ENCODE measurements at regions not wholly inside any gene's neighbourhood (a gene's known extent, or its start where the extent isn't known, plus 50 kb on each side); places are given as distances from the start of the nearest gene placed in this dataset.

DNA sequence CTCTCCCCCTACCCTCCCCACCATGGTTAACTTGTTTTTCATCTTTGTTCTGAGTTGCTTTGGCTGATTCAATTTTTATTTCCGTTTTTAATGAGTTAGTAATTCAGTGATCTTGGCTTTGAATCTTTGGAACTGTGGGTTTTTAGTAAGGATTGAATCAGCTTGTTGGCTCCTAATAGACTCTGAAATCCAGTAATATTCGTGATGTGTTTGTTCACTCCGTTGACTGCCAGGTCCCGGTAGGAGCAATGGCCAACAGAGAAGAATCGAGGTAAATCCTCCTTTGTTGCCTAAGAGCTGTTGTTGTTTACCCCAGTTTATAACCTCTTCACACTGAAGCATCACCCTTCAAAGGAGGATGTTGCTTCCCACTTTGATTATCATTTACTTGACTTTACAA lies 92.7 kb downstream of the PCSK1 start:
- no peak for DNase-seq (ENCODE audit: low read depth in 1 of 2, low spot score in 1 of 2)

DNA sequence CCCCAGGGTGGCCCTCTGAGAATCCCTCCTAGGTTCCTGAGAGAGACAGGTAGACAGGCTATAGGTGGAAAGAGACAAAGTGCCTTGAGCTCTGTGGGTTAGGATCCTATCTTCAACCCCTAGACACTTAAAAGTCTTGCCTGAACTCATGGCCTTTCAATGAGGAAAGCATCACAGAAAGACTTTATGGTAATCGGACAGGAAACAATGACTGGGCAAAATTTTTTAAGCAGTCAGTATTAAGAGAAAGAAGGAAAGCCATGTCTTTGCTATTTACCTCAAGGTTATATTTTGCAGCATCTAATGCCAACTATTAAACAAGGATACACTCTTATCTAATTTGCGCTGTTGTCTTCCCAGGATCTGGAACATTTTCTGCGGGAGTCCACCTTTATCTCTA lies 93.2 kb downstream of the PCSK1 start:
- DNase-seq (ENCODE audit: low read depth in 1 of 2, low spot score in 1 of 2) = no peak

DNA sequence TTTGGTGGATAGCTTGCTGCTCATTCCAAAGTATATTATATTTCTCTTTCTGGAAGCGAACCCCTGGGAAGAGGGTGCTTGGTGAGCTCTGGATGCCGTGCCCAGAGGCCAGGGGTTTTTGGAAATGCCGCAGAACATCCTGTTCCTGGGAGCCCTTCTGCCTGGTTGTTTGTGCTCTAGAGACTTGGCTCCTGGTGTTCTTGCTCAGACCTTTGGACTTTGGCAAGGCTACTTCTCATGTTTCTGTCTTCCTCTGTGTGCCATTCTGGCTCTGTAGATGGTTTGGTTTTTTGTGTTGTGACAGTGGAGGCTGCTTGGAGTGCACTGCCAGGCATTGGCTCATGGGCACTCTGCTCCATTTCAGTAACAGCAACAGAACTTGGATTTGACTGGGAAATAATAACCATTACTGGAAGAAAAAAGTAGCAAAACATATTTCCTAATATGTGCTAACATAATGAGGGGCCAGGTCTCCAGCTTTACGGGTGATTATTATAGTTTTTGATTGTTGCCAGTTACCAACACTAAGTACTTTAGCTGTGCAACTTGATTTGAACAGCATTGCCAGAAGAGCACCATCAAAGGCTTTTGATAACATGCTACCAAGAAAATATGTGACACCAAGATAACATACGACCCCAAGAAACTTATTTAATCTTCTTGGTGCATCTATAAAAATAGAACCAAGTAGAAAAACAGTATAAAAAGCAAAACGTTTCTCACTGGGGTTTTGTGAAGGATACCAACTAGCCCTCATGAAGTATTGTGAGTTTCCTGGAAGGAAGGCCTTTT lies 94.2 kb downstream of the PCSK1 start:
- DNase-seq (ENCODE audit: low read depth in 1 of 2, low spot score in 1 of 2) = no peak

DNA sequence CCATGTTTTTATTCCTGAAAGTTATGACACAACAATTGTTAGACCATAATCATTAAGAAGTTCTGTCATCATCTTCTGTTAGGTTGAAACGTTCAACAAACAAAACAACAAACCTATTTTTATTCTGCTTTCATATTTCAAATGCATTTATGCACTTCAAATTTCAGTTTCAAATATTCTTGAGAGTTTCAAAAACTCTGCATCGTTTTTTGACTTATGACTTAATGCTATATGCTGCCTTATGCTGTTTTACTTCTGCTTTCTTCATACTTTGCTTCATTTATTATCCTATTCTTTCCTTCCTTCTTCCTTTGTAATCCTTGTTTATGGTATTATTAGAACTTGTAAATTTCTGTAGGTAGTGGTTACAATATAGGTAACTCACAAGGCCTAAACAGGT lies 95.0 kb downstream of the PCSK1 start:
- DNase-seq (ENCODE audit: low read depth in 1 of 2, low spot score in 1 of 2) = no peak

DNA sequence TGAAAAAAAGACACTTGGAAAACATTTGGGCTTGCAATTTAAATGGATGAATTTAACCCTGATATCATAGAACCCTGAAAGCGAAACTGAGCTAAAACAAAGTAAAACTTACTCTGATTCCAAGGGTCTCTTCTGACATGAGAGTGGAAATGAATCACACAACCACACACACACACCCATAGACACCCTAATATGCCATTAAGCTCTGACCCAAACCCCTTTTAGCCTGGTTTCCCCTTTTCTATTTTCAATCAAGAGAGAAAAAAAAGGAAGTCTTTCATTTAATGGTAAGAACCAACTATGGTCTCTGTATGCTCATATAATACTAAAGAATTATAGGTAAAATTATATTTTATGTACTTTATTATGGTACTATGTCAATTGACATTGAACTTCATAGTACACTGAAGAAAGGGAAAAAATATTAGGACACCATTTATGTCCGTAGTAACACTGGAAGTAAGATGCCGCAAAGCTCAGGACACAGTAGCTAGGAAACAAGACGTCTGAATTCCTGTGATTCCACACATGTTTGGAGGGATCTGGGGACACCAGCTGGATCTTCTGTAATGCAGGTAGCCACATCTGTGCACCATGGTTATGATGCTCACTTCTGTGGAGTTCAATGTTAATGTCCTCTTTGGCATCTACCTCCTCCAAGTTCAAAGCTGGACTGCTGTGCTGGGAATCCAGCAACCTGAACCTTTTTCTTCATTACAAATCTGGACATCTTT lies 95.8 kb downstream of the PCSK1 start:
- no peak for DNase-seq (ENCODE audit: low read depth in 1 of 2, low spot score in 1 of 2)

DNA sequence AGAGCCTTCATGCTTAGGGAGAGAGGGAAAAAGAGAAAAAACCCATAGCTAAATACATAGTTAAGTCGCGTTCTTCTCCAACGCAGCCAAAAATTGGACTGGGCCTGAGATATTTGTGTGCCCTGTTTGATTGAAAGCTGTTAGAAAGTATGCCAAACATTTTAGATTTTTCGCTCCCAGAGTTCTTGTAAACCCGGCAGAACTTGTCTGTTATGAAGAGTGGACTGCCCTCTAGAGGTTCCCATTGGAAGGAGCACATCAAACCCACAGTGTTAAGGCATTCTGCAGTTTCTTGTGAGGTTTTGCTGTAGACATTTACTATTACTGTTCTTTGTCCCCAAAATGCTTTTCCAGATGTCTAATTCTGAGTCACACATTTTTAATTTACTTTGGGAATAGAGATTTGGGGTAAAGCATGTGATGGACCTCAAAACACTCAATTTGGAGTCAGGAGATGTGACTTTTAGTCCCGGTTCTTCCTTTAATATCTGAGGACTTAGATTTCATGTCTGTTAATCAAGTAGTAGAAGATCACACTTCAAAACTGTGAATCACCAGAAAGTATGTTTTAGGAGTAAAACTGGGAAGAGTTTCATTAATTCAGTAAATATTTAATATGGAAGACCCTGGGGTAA lies 96.6 kb downstream of the PCSK1 start:
- peak in 1 of 2 donors; percentile 67 for DNase-seq (ENCODE audit: low read depth in 1 of 2, low spot score in 1 of 2)

DNA sequence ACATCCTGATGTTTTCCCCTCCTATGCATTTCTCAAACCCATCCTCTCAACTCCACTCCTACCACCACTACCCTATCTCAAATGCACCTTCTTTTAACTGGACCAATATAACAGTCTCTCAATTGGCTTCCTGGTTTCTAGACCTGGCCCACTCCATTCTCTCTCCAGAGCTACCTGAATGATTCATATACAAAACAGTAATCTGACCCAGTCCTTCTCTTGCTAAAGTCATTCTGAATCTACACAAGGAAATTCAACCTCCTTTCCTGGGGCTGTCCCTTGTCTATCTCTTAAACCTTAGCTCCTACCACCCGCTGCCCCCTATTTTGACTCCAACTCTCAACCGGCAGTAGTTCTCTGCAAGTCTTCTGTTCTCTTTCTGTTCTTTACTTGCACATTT lies 97.2 kb downstream of the PCSK1 start:
- DNase-seq (ENCODE audit: low read depth in 1 of 2, low spot score in 1 of 2) = no peak

DNA sequence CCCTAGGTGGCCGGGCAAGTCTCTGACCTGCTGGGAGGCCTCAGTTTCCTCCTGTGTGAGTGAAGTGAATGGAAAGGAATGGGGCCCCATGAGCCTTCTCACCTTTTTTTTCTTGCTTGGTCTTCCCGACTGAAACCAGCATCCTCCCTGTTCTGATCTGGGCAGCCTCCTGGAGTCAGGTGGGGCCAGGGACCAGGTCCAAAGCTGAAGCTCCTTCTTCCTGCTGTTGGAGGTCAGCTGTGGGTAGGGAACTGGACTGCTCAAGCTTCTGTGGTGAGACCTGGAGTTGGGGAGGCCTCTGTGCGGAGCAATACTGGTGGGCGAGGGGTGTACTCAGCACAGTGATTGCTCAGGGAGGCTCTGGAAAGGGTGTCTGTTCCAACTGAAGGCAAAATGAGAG lies 99.7 kb downstream of the PCSK1 start:
- no peak for DNase-seq (ENCODE audit: low read depth in 1 of 2, low spot score in 1 of 2)

DNA sequence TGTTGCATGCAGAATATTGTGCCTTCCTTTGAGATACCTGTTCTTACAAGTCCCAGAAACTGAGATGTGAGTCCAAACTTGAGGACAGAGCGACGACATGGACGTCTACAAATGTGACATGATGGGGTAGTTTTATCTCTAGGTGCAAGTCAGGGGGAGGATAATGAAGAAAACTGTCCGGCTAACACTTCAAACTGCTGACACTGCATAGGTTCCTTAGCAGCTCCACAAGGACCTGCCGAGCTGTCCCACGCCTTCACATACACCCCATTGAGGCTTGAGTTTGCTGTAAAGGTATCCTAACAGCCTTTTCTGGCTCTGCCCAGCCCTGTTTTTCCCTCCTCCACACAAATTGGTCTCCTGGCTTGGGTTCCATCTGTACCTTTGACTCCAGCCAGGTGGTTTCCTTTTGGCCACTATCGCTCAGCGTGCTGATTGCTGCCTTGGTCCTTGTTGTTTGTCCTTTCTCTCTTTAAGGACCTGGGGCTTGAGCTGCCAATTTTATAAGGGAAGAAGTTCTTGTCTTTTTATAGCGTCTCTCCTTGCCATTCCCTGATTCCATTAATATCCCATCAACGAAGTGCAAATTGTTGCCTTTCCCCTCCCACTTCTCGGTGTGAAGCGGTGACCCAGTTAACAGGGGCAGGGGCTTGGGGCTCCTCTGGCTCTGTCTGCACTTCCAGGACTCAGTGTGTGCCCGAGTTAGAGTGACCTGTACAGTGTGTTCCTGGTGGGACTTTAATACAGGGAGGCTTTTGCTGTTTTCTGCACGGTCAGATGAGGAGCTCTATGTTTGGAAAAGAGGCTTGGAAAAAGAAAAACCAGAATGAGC lies 100.3 kb downstream of the PCSK1 start:
- DNase-seq (ENCODE audit: low read depth in 1 of 2, low spot score in 1 of 2) = no peak

DNA sequence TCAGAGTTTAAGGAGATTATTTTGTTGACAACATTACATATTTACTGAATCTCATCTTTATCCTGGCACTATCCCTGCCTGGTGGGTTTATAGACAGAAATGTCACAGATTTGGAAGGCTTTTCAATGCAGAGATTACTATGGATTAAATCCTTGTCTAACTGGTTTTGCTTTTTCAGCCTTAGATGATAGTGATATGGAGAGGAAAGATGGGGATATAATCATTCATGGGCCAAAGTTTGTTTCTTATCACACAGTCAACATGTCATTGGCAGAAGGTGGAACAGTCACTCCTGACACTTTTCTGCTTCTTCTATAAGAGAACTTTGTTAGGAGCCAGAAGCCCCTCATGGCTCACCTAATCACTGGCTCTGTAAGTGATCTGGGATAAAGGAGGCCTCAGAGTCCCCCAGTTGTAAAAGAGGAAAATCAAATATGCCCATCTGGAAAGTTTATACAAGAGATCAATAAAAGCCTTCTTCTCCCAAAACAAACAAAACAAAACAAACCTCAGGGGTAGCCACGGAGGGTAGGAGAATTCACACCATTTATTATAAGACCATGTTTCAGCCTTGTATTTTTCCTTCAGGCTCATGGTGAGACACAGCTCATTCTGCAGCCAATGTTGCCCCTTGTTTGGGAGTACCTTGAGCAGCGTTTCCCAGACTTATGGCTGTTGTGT lies 101.2 kb downstream of the PCSK1 start:
- DNase-seq (ENCODE audit: low read depth in 1 of 2, low spot score in 1 of 2) = no peak

DNA sequence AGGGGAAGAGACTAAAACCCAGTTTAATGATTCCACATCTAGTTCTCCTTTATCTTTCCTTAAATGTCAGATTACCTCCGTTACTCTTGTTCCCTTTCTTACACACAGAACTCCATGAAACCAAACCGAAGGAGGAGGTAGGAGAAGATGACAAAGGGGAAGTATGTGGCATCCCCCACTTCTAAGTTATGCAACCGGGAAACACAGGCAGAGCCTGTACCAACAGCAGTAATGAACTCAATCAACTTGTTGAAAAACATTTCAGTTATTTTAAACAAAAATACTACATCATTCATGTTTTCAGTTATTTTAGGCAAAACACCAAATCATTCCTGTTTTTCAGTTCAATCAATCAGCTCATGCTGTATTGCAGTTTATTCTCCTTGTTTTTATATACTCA lies 101.8 kb downstream of the PCSK1 start:
- no peak for DNase-seq (ENCODE audit: low read depth in 1 of 2, low spot score in 1 of 2)

DNA sequence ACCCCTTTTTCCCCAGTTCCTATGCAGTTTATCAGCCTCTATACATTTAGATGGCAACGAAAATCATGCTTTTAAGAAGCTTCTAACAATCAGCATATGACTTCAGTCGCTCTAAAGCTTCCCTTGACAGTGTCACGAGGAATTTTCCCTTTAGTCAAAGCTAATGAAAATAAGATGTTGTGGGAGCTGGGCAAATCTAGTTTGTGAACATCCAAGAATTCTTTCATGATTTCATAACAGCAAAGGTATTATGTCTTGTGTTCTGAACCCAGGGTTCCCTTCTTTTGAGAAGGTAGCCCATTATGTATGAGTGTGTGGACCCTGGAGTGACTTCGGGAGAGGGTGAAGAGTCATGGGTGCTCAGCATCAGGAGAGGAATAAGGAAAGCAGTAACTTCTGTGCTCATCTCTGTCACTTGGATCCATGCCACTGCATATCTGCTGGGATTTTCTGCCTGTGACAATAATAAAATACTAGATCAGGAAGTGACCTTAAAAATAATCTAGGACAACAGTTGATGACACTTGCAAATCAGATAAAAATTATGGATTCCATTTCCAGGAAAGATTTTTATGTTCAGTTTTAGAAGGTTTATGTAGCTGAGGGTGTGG lies 102.4 kb downstream of the PCSK1 start:
- DNase-seq (ENCODE audit: low read depth in 1 of 2, low spot score in 1 of 2) = no peak

DNA sequence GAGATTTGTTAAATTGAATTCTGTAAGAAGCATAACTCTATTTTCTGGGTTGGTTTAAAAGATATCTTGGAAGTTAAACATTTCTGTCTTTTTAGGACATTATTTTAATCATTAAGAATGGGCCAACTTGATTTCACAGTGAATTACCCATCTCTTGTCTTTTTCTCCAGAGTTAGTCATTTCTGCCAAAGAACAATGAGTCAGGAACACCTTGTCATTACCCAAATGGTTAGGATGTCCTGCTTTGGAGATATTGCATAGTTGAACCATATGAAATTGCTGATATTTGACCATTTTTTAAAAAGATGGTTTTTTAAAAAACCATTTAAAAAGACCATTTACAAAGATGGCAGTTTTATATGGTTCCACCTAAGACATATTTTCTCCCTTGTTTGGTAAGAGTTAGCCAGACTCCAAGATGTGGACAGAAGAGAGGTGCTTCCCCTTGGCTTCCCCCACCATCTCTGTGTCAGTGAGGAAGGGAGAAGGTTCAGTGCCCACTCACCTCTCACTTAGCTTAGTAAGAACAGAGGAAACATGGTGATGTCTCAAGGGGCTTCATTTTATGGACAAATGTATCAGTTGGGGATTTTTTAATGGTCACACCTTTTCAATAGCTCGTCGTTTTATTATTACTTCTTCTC lies 103.0 kb downstream of the PCSK1 start:
- DNase-seq (ENCODE audit: low read depth in 1 of 2, low spot score in 1 of 2) = no peak

DNA sequence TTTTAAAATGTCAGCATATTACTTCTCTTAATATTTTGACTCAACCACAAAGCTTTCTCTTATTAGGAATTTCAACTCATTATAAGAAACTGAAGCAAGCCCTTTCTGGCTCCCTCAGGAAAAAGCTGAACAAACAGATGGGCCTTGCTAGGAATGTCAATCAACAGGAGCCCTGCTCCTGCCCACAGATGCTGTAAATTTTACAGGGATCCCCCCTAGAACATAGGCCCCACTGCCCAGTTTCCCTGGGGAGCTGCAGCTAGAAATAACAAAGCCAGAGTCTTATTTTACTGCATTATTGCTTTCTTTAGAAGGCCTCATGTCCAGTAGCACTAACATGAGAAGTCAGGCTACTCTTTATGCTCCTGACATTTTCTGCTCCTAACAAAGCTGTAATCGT lies 103.8 kb downstream of the PCSK1 start:
- no peak for DNase-seq (ENCODE audit: low read depth in 1 of 2, low spot score in 1 of 2)

DNA sequence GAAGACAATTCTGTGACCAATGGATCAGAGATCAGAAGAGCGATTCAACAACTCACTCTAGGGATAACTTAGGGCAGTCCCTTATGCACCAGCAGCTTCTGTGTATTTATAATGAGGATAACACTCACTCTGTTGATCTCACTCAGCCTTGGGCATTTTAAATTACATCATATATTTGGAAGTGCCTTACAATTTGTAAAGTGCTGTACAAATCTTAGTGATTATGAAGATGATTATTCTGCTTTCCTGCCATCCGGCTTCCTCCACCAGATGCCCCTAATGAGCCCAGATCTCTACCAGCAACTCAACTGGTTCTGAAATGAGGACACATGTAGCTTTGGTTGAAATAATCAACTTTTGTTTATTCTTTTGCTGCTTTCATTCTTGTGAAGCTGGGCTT lies 105.3 kb downstream of the PCSK1 start:
- DNase-seq (ENCODE audit: low read depth in 1 of 2, low spot score in 1 of 2) = no peak

DNA sequence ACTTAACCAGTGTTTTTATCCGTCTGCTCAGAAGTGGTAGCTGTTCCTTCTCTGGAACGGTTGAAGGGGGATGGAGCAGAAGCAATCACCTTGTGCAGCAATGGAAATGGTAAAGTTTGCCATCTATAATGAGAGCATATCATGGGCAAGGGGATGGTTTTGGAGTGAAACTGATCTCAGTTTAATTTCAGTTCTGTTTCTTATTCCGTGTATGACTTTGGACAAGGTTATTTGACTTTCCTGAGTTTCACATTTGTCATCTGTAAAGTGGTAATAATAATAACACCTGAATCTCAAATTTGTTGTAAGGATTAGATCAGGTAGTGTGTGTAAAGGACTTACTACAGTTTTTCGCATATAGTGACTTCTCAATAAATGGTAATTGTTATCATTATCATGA lies 106.1 kb downstream of the PCSK1 start:
- no peak for DNase-seq (ENCODE audit: low read depth in 1 of 2, low spot score in 1 of 2)

DNA sequence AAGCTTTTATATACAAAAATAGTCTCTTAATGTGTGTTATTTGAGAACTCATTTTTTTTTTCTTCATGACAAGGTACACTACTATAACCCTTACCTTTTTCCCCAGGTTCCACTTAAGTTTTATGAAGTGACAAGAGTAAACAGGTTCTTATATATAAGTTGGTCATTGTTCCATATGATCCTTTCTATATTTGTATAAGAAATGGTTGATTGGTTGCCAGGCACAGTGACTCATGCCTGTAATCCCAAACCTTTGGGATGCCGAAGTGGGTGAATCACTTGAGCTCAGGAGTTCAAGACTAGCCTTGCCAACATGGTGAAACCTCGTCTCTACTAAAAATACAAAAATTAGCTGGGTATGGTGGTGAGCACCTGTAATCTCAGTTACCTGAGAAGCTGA lies 108.3 kb downstream of the PCSK1 start:
- DNase-seq (ENCODE audit: low read depth in 1 of 2, low spot score in 1 of 2) = no peak

DNA sequence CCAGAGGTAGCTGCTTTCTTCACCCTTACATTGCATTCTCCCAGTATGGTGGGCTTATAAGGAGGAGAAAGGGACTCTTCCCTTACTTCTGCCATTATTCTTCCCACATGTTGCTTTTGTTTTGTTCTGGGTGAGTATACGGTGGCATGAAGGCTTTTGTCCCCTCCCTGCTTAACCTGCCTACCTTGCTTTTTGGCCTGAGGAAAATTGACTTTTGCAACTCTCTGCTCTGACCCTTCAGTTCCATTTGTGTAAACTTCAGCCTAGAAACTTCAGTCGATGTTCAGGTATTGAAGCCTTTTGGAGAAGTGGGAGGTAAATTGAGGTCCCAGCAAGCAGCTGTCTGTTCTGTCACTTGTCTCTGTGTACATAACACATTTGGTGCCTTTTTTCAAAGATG lies 110.2 kb downstream of the PCSK1 start:
- no peak for DNase-seq (ENCODE audit: low read depth in 1 of 2, low spot score in 1 of 2)

DNA sequence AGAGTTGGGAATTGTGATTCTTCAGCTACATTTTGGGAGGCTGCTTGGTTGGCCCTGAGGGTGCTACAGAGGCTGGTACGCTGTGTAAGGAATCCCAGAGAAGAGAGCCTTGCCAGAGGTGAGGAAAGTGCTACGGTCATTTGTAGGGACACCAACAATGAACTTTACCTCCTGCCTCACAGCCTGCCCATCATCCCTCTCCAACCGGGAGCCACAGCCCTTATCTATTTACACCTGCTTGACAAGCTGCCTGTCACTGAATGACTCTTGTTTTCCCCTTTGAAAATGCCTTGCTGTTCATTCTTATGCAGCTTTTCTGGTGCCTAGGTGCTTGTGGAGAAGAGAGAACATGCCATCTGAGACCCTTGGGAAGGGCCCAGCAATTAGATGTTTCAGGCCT lies 110.8 kb downstream of the PCSK1 start:
- DNase-seq (ENCODE audit: low read depth in 1 of 2, low spot score in 1 of 2) = no peak

DNA sequence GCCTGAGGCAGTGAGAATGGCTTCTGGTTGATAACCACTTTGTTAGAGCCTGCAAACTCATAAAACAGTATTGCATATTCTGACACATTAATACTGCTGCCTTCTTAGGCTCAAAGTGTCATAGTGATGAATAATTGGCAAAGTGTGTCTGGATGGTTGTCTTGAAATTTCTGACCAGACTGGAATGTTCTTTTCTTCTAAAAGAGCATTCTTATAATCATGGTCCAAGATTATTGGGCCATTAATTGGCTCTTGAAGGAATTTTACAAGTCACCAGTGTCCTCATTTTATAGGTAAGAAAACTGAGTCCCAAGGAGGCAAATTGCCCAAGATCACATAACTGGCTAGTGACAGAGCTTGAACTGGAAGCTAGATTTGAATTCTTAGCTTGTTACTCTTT lies 111.7 kb downstream of the PCSK1 start:
- DNase-seq (ENCODE audit: low read depth in 1 of 2, low spot score in 1 of 2) = no peak
